ENCODE measurements at regions not wholly inside any gene's neighbourhood (a gene's known extent, or its start where the extent isn't known, plus 50 kb on each side); places are given as distances from the start of the nearest gene placed in this dataset.

GRCh38 chr3:16798738-16799137, 86.0 kb upstream of the PLCL2 start:
- Mint-ChIP-seq H3K36me3 (ENCODE audit: low read depth) (no peaks in the 10 kb centered on the region), H3K27me3 (ENCODE audit: insufficient read depth) (no peaks in the 10 kb centered on the region), H3K4me1 (peaks cover 22% of the 10 kb centered on the region), H3K4me3 (no peak overlapping the region), H3K9me3 (peaks cover 8% of the 10 kb centered on the region), H3K27ac (no peak overlapping the region)
- 87 to 93% methylated on average over 2 to 4 of the region's 4 CpGs for WGBS, 2 experiments (ENCODE audit: insufficient coverage in 1 of 2, insufficient read length in 1 of 2)
- TF ChIP-seq CTCF (conservative IDR thresholded peaks at IDR 0.05), result no peak
- no peak for DNase-seq
- Histone ChIP-seq H3K9me3 (ENCODE audit: control insufficient read depth, low read length) (peaks cover 10% of the 10 kb centered on the region), H3K27ac (ENCODE audit: low read depth, low read length) (no peak overlapping the region), H3K4me1 (ENCODE audit: control insufficient read depth, insufficient read depth, low read length) (peaks cover 9% of the 10 kb centered on the region), H3K27me3 (ENCODE audit: control insufficient read depth, insufficient read depth, low read length, poor library complexity, severe bottlenecking) (no peaks in the 10 kb centered on the region), H3K9ac (ENCODE audit: extremely low read depth, low read length, poor library complexity, severe bottlenecking) (no peak overlapping the region), H3K4me3 (ENCODE audit: low read length) (no peak overlapping the region), H3K36me3 (ENCODE audit: control insufficient read depth, insufficient read depth, low read length) (no peaks in the 10 kb centered on the region)

DNA sequence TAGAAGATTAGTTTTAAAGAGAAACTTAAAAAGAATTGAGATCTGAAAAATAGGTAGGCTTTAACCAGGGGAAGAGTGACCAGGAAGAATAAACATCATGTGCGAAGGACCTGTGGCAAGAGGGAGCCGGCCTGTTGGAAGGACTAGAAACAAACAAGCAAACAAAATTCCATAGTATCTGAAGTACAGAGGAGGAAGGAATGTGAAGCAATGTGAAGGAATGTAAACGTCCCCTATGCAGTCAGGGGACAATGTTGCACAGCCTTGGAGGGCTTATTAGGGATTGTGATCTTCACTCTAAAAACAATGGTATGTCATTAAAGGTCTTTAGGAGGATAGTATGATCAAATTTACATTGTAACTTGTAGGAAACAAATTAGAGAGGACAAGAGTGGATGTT, 84.4 kb upstream of the PLCL2 start:
- H3K4me3 Mint-ChIP-seq, result no peak overlapping the region
- 83 to 90% methylated on average over 2 to 3 of the region's 3 CpGs for WGBS, 2 experiments (ENCODE audit: insufficient coverage in 1 of 2, insufficient read length in 1 of 2)
- Histone ChIP-seq H3K4me3 (ENCODE audit: low read length) (no peak overlapping the region), H3K4me1 (ENCODE audit: control insufficient read depth, insufficient read depth, low read length) (peaks cover 9% of the 10 kb centered on the region), H3K9me3 (ENCODE audit: control insufficient read depth, low read length) (peaks cover 10% of the 10 kb centered on the region), H3K9ac (ENCODE audit: extremely low read depth, low read length, poor library complexity, severe bottlenecking) (no peak overlapping the region), H3K27ac (ENCODE audit: low read depth, low read length) (no peak overlapping the region), H3K36me3 (ENCODE audit: control insufficient read depth, insufficient read depth, low read length) (no peaks in the 10 kb centered on the region), H3K27me3 (ENCODE audit: control insufficient read depth, insufficient read depth, low read length, poor library complexity, severe bottlenecking) (no peaks in the 10 kb centered on the region)
- H3K27me3 Mint-ChIP-seq (ENCODE audit: insufficient read depth), result no peaks in the 10 kb centered on the region
- H3K9me3 Mint-ChIP-seq, result peaks cover 8% of the 10 kb centered on the region
- H3K27ac Mint-ChIP-seq, result no peak overlapping the region
- no peak for TF ChIP-seq CTCF (conservative IDR thresholded peaks at IDR 0.05)
- DNase-seq, result no peak
- no peaks in the 10 kb centered on the region for H3K36me3 Mint-ChIP-seq (ENCODE audit: low read depth)
- H3K4me1 Mint-ChIP-seq, result peaks cover 20% of the 10 kb centered on the region

DNA sequence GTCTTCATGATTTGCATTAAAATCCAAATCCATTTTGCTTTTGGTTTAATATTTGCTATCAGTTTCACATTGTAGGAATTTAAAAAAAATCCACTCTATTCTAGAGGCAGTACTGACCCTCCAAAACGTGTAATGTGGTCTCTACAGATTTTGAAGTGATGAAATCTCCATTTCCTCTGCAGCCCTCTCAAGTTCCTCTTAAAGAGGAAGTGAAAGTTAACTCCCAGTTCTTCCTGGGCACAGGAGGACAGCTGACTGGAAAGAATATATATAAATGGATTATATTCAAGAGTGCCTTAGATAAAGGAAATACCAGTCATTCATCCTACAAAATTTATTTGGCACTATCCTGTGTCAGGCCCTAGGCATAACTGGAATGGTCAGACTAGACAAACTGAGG, 83.5 kb upstream of the PLCL2 start:
- Mint-ChIP-seq H3K4me1 (peaks cover 20% of the 10 kb centered on the region), H3K9me3 (peaks cover 8% of the 10 kb centered on the region), H3K27ac (no peak overlapping the region), H3K27me3 (ENCODE audit: insufficient read depth) (no peaks in the 10 kb centered on the region), H3K36me3 (ENCODE audit: low read depth) (no peaks in the 10 kb centered on the region), H3K4me3 (no peak overlapping the region)
- H3K4me1 ChIP-seq (ENCODE audit: control insufficient read depth, insufficient read depth, low read length), result peaks cover 9% of the 10 kb centered on the region
- WGBS, 2 experiments (ENCODE audit: insufficient coverage in 1 of 2, insufficient read length in 1 of 2), result 58% methylated on average over 1 of the region's 1 CpG; no CpG with 5 or more reads in 1 of the 2 experiments
- no peak overlapping the region for H3K4me3 ChIP-seq (ENCODE audit: low read length)
- no peak overlapping the region for H3K27ac ChIP-seq (ENCODE audit: low read depth, low read length)
- no peak overlapping the region for H3K9ac ChIP-seq (ENCODE audit: extremely low read depth, low read length, poor library complexity, severe bottlenecking)
- H3K27me3 ChIP-seq (ENCODE audit: control insufficient read depth, insufficient read depth, low read length, poor library complexity, severe bottlenecking), result no peaks in the 10 kb centered on the region
- H3K36me3 ChIP-seq (ENCODE audit: control insufficient read depth, insufficient read depth, low read length), result no peaks in the 10 kb centered on the region
- TF ChIP-seq CTCF (conservative IDR thresholded peaks at IDR 0.05), result no peak
- peaks cover 10% of the 10 kb centered on the region for H3K9me3 ChIP-seq (ENCODE audit: control insufficient read depth, low read length)
- no peak for DNase-seq
